SU-DHL-6 (cell line): ENCODE measurements at regions not wholly inside any gene's neighbourhood (a gene's known extent, or its start where the extent isn't known, plus 50 kb on each side); places are given as distances from the start of the nearest gene placed in this dataset.

Source experiments
- H2AFZ ChIP-seq: fragments of 200-600 bp; sonication (generic); 2 replicates; pipeline ENCODE4 v1.6.1; 2014; ENCODE audit warnings: low read depth, mild to moderate bottlenecking, moderate library complexity, mixed read lengths, antibody characterized with exemption, low read length; ENCODE audit not compliant: severe bottlenecking
- H3F3A ChIP-seq: fragments of 200-600 bp; shearing (Covaris generic); 2 replicates; pipeline ENCODE4 v1.6.0; 2016; ENCODE audit warnings: antibody characterized with exemption, mild to moderate bottlenecking; ENCODE audit not compliant: insufficient read depth
- H3K27ac ChIP-seq: fragments of 200-600 bp; sonication (generic); 2 replicates; pipeline ENCODE4 v1.5.1; 2016; ENCODE audit warnings: low read depth, mild to moderate bottlenecking, low read length, moderate library complexity, mixed read lengths
- H3K27me3 ChIP-seq: fragments of 200-600 bp; sonication (generic), shearing (Covaris generic); 2 replicates; pipeline ENCODE4 v1.6.0; 2014; ENCODE audit warnings: mild to moderate bottlenecking, low read length
- H3K36me3 ChIP-seq: fragments of 200-600 bp; sonication (generic); 2 replicates; pipeline ENCODE4 v1.6.1; 2014; ENCODE audit warnings: mild to moderate bottlenecking, low read length, mixed read lengths
- H3K4me2 ChIP-seq: fragments of 300-600, 200-600 bp; shearing (Covaris generic), sonication (generic); 2 replicates; pipeline ENCODE4 v1.6.0; 2014; ENCODE audit warnings: low read length, low read depth, mild to moderate bottlenecking; ENCODE audit not compliant: poor library complexity, severe bottlenecking
- H3K4me3 ChIP-seq: fragments of 200-600 bp; sonication (generic); 2 replicates; pipeline ENCODE4 v1.5.1; 2014; ENCODE audit warnings: antibody characterized with exemption, low read length, mild to moderate bottlenecking, mixed read lengths; ENCODE audit not compliant: insufficient read depth, poor library complexity, severe bottlenecking
- H3K79me2 ChIP-seq: fragments of 200-600 bp; sonication (generic); 2 replicates; pipeline ENCODE4 v1.6.1; 2014; ENCODE audit warnings: mild to moderate bottlenecking, low read length, moderate library complexity; ENCODE audit not compliant: insufficient read depth
- H3K9ac ChIP-seq: fragments of 200-600 bp; sonication (generic); 2 replicates; pipeline ENCODE4 v1.7.0; 2014; ENCODE audit warnings: mild to moderate bottlenecking, low read length
- H3K9me2 ChIP-seq: fragments of 200-600 bp; sonication (generic); replicated peaks from 2 replicates; pipeline ENCODE4 v1.6.1; 2014; ENCODE audit warnings: low read length; ENCODE audit not compliant: insufficient read depth
- H3K9me3 ChIP-seq: fragments of 200-600 bp; sonication (generic); 2 replicates; pipeline ENCODE4 v1.6.1; 2014; ENCODE audit warnings: low read length, mixed read lengths; ENCODE audit not compliant: insufficient read depth
- H4K20me1 ChIP-seq: fragments of 200-600 bp; sonication (generic); 2 replicates; pipeline ENCODE4 v1.6.1; 2014; ENCODE audit warnings: low read depth, mild to moderate bottlenecking, antibody characterized with exemption, low read length, moderate library complexity, mixed read lengths
- EZH2phosphoT487 ChIP-seq: fragments of 200-600 bp; sonication (generic), shearing (Covaris generic); conservative IDR thresholded peaks from 2 replicates; pipeline ENCODE4 v1.6.1; 2018; ENCODE audit warnings: mild to moderate bottlenecking, antibody characterized with exemption, low read length, moderate library complexity, mixed read lengths
- TF ChIP-seq, protein P1 (sequence below): fragments of 200-600 bp; sonication (generic); IDR thresholded peaks from one replicate; pipeline ENCODE4 v1.5.1; 2017; ENCODE audit warnings: antibody characterized with exemption, mild to moderate bottlenecking, low read length, moderate library complexity; ENCODE audit not compliant: insufficient read depth, poor library complexity, severe bottlenecking

GRCh38 chr3:178396318-178396717 lies 139.9 kb upstream of the KCNMB2 start:
- Histone ChIP-seq H3K79me2 (no peaks in the 10 kb centered on the region), H3K27ac (no peak overlapping the region), H3K4me2 (no peak overlapping the region), H3K9ac (no peak overlapping the region), H3K9me2 (no peaks in the 10 kb centered on the region), H3F3A (no peaks in the 10 kb centered on the region), H3K9me3 (no peaks in the 10 kb centered on the region), H3K27me3 (no peaks in the 10 kb centered on the region), H4K20me1 (no peaks in the 10 kb centered on the region), H3K4me3 (no peak overlapping the region), H3K36me3 (peaks cover 4% of the 10 kb centered on the region; the same call in 1 of the 2 replicates), H2AFZ (no peak overlapping the region)
- no peak for TF ChIP-seq EZH2phosphoT487
- TF ChIP-seq, protein P1, sequence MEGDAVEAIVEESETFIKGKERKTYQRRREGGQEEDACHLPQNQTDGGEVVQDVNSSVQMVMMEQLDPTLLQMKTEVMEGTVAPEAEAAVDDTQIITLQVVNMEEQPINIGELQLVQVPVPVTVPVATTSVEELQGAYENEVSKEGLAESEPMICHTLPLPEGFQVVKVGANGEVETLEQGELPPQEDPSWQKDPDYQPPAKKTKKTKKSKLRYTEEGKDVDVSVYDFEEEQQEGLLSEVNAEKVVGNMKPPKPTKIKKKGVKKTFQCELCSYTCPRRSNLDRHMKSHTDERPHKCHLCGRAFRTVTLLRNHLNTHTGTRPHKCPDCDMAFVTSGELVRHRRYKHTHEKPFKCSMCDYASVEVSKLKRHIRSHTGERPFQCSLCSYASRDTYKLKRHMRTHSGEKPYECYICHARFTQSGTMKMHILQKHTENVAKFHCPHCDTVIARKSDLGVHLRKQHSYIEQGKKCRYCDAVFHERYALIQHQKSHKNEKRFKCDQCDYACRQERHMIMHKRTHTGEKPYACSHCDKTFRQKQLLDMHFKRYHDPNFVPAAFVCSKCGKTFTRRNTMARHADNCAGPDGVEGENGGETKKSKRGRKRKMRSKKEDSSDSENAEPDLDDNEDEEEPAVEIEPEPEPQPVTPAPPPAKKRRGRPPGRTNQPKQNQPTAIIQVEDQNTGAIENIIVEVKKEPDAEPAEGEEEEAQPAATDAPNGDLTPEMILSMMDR: no peak

DNA sequence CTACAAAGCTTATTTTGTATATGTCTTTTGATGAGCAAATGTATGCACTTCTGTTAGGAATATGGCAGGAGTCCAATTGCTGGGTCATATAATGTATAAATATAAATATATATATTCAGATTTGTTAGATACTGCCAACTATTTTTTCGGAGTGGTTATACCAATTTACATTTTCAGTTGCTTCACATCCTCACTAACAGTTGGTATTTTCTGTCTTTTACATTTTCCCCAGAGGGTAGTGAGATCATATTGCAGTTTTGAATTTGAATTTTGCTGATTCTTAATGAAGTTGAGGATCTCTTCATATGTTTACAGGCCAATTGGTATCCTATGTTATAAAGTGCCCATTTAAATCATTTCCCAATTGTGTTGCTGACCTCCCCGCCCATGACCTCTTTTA lies 139.0 kb upstream of the KCNMB2 start:
- Histone ChIP-seq H3K79me2 (no peaks in the 10 kb centered on the region), H3K36me3 (peaks cover 4% of the 10 kb centered on the region; the same call in 1 of the 2 replicates), H3K4me2 (no peak overlapping the region), H4K20me1 (no peaks in the 10 kb centered on the region), H3K9me2 (no peaks in the 10 kb centered on the region), H2AFZ (no peak overlapping the region), H3F3A (no peaks in the 10 kb centered on the region), H3K27me3 (no peaks in the 10 kb centered on the region), H3K4me3 (no peak overlapping the region), H3K9me3 (no peaks in the 10 kb centered on the region), H3K27ac (no peak overlapping the region), H3K9ac (no peak overlapping the region)
- no peak for TF ChIP-seq EZH2phosphoT487
- TF ChIP-seq, protein P1: no peak

GRCh38 chr3:178397836-178398235 lies 138.4 kb upstream of the KCNMB2 start:
- Histone ChIP-seq H3K27ac (no peak overlapping the region), H3K9me3 (no peaks in the 10 kb centered on the region), H3K36me3 (peaks cover 4% of the 10 kb centered on the region; the same call in 1 of the 2 replicates), H2AFZ (no peak overlapping the region), H3K27me3 (no peaks in the 10 kb centered on the region), H3K79me2 (no peaks in the 10 kb centered on the region), H4K20me1 (no peaks in the 10 kb centered on the region), H3K4me2 (no peak overlapping the region), H3F3A (no peaks in the 10 kb centered on the region), H3K9me2 (no peaks in the 10 kb centered on the region), H3K4me3 (no peak overlapping the region), H3K9ac (no peak overlapping the region)
- no peak for TF ChIP-seq EZH2phosphoT487
- TF ChIP-seq, protein P1: no peak
